Heart left ventricle (tissue), 16 donors: ENCODE measurements at regions not wholly inside any gene's neighbourhood (a gene's known extent, or its start where the extent isn't known, plus 50 kb on each side); places are given as distances from the start of the nearest gene placed in this dataset.

ENCODE experiments used
- ATAC-seq, 4 donors: fragments of 200-7000 bp; cut with Tn5 transposase; one replicate each; pipeline ENCODE4 v1.9.1; 2020 to 2022; ENCODE audit warnings: moderate library complexity in 4 of 4, mild to moderate bottlenecking in 3 of 4, moderate number of reproducible peaks in 1 of 4
- DNase-seq, 5 donors: peaks; one replicate each; pipeline ENCODE4 v3.0.0-alpha.2; 2020
- H3K27ac ChIP-seq, 12 donors: fragments of 200-600 bp; sonication (generic) in 4 of 12; one replicate each; pipeline versions ENCODE4 v1.5.0 to v1.8.0; 2016 to 2022; ENCODE audit warnings: mild to moderate bottlenecking in 2 of 12
- H3K27me3 ChIP-seq, 9 donors: fragments of 200-600 bp; sonication (generic) in 2 of 9; one replicate each; pipeline versions ENCODE4 v1.5.1 to v1.8.0; 2016 to 2022; ENCODE audit warnings: mild to moderate bottlenecking in 3 of 9
- H3K36me3 ChIP-seq, 9 donors: fragments of 200-600 bp; sonication (generic) in 2 of 9; one replicate each; pipeline versions ENCODE4 v1.5.0 to v1.8.0; 2018 to 2022; ENCODE audit warnings: mild to moderate bottlenecking in 2 of 9
- H3K4me1 ChIP-seq, 12 donors: fragments of 200-600 bp; sonication (generic) in 4 of 12; one replicate each; pipeline versions ENCODE4 v1.5.0 to v1.8.0; 2016 to 2022; ENCODE audit warnings: mild to moderate bottlenecking in 3 of 12
- H3K4me3 ChIP-seq, 12 donors: fragments of 200-600 bp; sonication (generic) in 4 of 12; one replicate each; pipeline versions ENCODE4 v1.5.0 to v1.8.0; 2017 to 2022; ENCODE audit warnings: mild to moderate bottlenecking in 9 of 12, moderate library complexity in 4 of 12
- H3K9me3 ChIP-seq, 12 donors: fragments of 200-600 bp; sonication (generic) in 4 of 12; one replicate each; pipeline versions ENCODE4 v1.5.0 to v1.8.0; 2016 to 2022; ENCODE audit warnings: mild to moderate bottlenecking in 1 of 12
- POLR2A ChIP-seq, 2 donors: fragments of 450-650 bp; IDR thresholded peaks; one replicate each; pipeline ENCODE4 v1.6.1; 2017; ENCODE audit warnings: antibody characterized with exemption in 2 of 2, mild to moderate bottlenecking in 2 of 2, moderate library complexity in 2 of 2
- WGBS, 4 donors: extraction: QIAGEN DNeasy Blood & Tissue Kit in 2 of 4; methylation state at CpG; one replicate each; pipeline versions ENCODE4 v1.1.5 to v1.1.7; 2013 to 2018; 5-methylcytosine and 5-hydroxymethylcytosine counted together
- intact Hi-C, 10 donors: fragments of 100-400 bp; cut with DNase I; formaldehyde crosslinking; loops; one replicate each; pipeline versions ENCODE4 v1.11.1 to v1.14.2; 2022
- TF ChIP-seq, protein P1 (sequence below), 12 donors: fragments of 200-600 bp; sonication (generic) in 4 of 12; IDR thresholded peaks; one replicate each; pipeline versions ENCODE4 v1.5.0 to v1.8.0; 2018 to 2022; ENCODE audit warnings: antibody characterized with exemption in 12 of 12, mild to moderate bottlenecking in 5 of 12
- donor health status: ischemic (EF 13 %, LVEDD 7.1; RV severe dilation, severe dysfunction).
- donor health status: healthy with polysubstance abuse.
- donor health status: DM: no; HTN: yes; CAD: no.
- donor health status: DM: no; HTN: no; CAD: no.
- donor health status: ischemic (EF 25% LVEDD 6.9; RV normal size, moderate dysfunction).
- donor health status: ischemic (EF 25% LVEDD 5.7; RV mildly dilated, moderate dysfunction).
- donor health status: healthy.
- donor health status: DM: yes; HTN: yes; CAD: no.
- donor health status: ischemic (EF 35%, LVEDD 5.7; RV mildly dilated, moderate dysfunction).
- donor health status: nonischemic (EF 11% LVEDD 7.7; RV severe dilation, severe dysfunction).
- donor health status: DM: yes; HTN: yes; CAD: no.
- donor health status: PGD.
- donor health status: ischemic (EF 29% LVEDD 5.4; RV normal size, mild dysfunction).
- donor health status: nonischemic (EF 23%, LVEDD 6.1; RV moderate dilation, normal function).

DNA sequence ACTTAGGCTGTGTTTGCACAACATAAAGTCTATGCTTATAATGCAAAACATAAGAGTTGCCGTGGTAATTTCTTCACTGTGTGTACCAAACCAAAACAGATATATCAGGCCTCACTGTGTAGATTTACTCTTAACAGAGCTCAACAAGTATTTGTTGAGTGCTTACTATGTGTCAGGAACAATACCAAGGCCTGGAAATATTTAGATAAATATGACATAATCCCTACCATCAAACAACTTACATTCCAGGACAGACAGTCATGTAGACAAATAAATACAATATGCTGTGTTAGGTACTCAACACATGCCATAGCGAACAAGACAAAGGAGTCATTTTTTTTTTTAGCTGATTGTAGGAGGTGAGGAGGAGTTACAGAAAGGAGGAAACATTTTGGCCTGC lies 554.0 kb downstream of the NSUN3 start:
- H3K4me3 ChIP-seq = no peak overlapping the region
- 53 to 74% (median 58%) methylated on average over 2 of the region's 2 CpGs for WGBS, 4 donors
- intact Hi-C loops = no loop called here
- no peak for DNase-seq
- TF ChIP-seq POLR2A (IDR thresholded peaks at IDR 0.05) = no peak
- TF ChIP-seq, protein P1, sequence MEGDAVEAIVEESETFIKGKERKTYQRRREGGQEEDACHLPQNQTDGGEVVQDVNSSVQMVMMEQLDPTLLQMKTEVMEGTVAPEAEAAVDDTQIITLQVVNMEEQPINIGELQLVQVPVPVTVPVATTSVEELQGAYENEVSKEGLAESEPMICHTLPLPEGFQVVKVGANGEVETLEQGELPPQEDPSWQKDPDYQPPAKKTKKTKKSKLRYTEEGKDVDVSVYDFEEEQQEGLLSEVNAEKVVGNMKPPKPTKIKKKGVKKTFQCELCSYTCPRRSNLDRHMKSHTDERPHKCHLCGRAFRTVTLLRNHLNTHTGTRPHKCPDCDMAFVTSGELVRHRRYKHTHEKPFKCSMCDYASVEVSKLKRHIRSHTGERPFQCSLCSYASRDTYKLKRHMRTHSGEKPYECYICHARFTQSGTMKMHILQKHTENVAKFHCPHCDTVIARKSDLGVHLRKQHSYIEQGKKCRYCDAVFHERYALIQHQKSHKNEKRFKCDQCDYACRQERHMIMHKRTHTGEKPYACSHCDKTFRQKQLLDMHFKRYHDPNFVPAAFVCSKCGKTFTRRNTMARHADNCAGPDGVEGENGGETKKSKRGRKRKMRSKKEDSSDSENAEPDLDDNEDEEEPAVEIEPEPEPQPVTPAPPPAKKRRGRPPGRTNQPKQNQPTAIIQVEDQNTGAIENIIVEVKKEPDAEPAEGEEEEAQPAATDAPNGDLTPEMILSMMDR (IDR thresholded peaks at IDR 0.05) = no peak
- H3K36me3 ChIP-seq = no peaks in the 10 kb centered on the region
- ATAC-seq = peak in 2 of 4 donors; percentile 20 to 22
- no peaks in the 10 kb centered on the region for H3K4me1 ChIP-seq
- H3K27me3 ChIP-seq = no peaks in the 10 kb centered on the region
- no peak overlapping the region for H3K27ac ChIP-seq
- no peaks in the 10 kb centered on the region for H3K9me3 ChIP-seq

DNA sequence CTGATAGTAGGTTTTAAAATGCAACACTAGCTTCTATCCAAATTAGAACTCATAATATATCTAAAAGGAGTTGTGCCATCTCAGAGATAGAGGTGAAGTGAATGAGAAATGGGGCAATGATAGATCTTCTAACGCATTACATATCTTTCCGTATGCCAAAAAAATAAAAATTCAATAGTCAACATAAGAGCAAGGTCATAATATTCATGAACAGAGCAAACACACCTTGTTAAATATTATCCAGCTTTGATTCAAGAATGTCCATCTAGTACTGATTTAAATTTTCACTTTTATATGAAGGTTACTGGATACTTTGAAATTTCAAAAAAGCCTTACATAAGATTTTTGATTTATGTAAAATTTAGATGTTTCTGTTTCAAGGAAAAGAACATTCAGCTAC lies 554.5 kb downstream of the NSUN3 start:
- no peak for ATAC-seq
- 84 to 92% (median 86%) methylated on average over 2 of the region's 2 CpGs for WGBS, 4 donors
- Histone ChIP-seq H3K9me3 (no peaks in the 10 kb centered on the region), H3K4me1 (no peaks in the 10 kb centered on the region), H3K4me3 (no peak overlapping the region), H3K27ac (no peak overlapping the region), H3K27me3 (no peaks in the 10 kb centered on the region), H3K36me3 (no peaks in the 10 kb centered on the region)
- no peak for DNase-seq
- no peak for TF ChIP-seq POLR2A (IDR thresholded peaks at IDR 0.05)
- TF ChIP-seq, protein P1 (IDR thresholded peaks at IDR 0.05) = no peak
- intact Hi-C loops = no loop called here

DNA sequence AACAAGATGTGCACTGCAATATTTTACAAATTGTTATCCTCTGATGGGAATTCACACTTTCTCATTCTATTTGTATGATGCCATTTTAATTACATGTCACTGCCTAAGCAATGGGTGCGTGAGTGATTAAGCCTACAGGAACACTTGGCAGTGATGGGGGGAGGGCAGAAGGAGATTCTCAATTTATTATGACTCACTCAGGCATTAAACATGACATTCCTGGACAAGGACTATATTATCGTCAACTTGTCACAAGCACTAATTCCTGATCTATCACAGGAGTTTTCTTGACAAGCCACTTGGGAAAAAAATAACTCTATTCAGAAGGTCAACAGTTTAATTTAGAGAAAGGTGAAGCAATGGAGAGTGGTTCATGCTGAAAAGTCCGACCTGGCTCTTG lies 556.8 kb downstream of the NSUN3 start:
- no peak overlapping the region for H3K4me3 ChIP-seq
- intact Hi-C loops = no loop called here
- ATAC-seq = no peak
- H3K36me3 ChIP-seq = no peaks in the 10 kb centered on the region
- 47 to 49% (median 47%) methylated on average over 3 of the region's 3 CpGs for WGBS, 4 donors
- no peak for DNase-seq
- no peaks in the 10 kb centered on the region for H3K27me3 ChIP-seq
- TF ChIP-seq, protein P1 (IDR thresholded peaks at IDR 0.05) = no peak
- TF ChIP-seq POLR2A (IDR thresholded peaks at IDR 0.05) = no peak
- no peaks in the 10 kb centered on the region for H3K9me3 ChIP-seq
- H3K27ac ChIP-seq = no peak overlapping the region
- no peaks in the 10 kb centered on the region for H3K4me1 ChIP-seq

DNA sequence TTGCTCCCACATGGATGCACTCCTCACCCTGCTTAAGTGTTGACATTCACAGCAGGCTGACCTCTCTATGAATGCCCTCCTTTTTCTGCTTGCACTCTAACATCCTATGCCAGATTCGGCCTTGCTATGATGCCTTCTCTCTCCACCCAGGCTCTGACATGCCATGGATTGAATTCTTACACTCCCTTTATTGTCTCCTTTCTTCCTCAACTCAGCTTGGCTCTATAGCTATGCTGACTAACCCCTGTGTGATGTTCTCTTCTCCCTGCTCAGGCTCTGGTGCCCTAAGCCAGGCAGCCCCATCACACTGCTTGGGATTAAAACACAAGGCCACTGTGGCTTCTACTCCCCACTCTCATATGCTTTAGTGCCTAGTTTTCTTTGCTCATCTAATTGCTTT lies 563.7 kb downstream of the NSUN3 start:
- Histone ChIP-seq H3K27ac (no peak overlapping the region), H3K4me1 (no peaks in the 10 kb centered on the region), H3K36me3 (no peaks in the 10 kb centered on the region), H3K4me3 (no peak overlapping the region), H3K9me3 (no peaks in the 10 kb centered on the region), H3K27me3 (no peaks in the 10 kb centered on the region)
- WGBS, 4 donors = 0 to 80% (median 34%) methylated on average over 1 of the region's 1 CpG
- DNase-seq (no peak), ATAC-seq (no peak)
- intact Hi-C loops = no loop called here
- no peak for TF ChIP-seq POLR2A (IDR thresholded peaks at IDR 0.05)
- TF ChIP-seq, protein P1 (IDR thresholded peaks at IDR 0.05) = no peak
